Astrocyte of the spinal cord (primary cell): ENCODE measurements at regions not wholly inside any gene's neighbourhood (a gene's known extent, or its start where the extent isn't known, plus 50 kb on each side); places are given as distances from the start of the nearest gene placed in this dataset.

Experiments
- DNase-seq: peaks from one replicate; pipeline ENCODE4 v3.0.0; 2011; ENCODE audit warnings: low read depth, low spot score
- H3K4me3 ChIP-seq: 2 replicates; pipeline ENCODE4 v1.5.1; 2011; ENCODE audit warnings: low read depth, mild to moderate bottlenecking, low read length, moderate library complexity
- in situ Hi-C: cut with HindIII; loops from 2 replicates; pipeline ENCODE4 v1.10.0; 2017; ENCODE audit warnings: low sequenced_read_pairs
- TF ChIP-seq, protein P1 (sequence below): IDR thresholded peaks from 2 replicates; pipeline ENCODE4 v1.5.1; 2012; ENCODE audit warnings: low read depth, mild to moderate bottlenecking, low read length, inconsistent platforms

DNA sequence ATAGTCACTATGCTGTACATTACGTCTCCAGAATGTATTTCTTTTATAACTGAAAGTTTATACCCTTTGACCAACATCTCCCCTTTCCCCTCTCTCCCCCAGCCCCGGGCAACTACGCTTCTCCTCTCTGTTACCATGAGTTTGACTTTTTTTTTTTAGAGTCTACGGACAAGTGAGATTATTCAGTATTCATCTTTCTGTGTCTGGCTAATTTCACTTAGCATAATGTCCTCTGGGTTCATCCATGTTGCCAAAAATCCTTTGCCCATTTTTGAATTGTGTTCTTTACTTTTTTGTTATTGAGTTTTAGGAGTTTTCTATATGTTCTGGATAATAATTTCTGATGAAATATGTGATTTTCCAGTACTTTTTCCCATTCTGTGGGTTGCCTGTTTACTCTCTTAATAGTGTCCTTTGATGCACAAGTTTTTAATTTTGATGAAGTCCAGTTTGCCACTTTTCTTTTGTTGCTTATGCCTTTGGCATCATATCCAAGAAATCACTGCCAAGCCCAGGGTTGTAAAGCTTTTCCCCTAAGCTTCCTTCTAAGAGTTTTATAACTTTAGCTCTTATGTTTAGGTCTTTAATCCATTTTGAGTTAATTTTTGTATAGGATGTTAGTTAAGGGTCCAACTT is 126.7 kb upstream of the NSMCE3 start:
- TF ChIP-seq, protein P1, sequence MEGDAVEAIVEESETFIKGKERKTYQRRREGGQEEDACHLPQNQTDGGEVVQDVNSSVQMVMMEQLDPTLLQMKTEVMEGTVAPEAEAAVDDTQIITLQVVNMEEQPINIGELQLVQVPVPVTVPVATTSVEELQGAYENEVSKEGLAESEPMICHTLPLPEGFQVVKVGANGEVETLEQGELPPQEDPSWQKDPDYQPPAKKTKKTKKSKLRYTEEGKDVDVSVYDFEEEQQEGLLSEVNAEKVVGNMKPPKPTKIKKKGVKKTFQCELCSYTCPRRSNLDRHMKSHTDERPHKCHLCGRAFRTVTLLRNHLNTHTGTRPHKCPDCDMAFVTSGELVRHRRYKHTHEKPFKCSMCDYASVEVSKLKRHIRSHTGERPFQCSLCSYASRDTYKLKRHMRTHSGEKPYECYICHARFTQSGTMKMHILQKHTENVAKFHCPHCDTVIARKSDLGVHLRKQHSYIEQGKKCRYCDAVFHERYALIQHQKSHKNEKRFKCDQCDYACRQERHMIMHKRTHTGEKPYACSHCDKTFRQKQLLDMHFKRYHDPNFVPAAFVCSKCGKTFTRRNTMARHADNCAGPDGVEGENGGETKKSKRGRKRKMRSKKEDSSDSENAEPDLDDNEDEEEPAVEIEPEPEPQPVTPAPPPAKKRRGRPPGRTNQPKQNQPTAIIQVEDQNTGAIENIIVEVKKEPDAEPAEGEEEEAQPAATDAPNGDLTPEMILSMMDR: no peak
- DNase-seq: no peak
- in situ Hi-C loops: no loop called here
- H3K4me3 ChIP-seq: no peak overlapping the region

DNA sequence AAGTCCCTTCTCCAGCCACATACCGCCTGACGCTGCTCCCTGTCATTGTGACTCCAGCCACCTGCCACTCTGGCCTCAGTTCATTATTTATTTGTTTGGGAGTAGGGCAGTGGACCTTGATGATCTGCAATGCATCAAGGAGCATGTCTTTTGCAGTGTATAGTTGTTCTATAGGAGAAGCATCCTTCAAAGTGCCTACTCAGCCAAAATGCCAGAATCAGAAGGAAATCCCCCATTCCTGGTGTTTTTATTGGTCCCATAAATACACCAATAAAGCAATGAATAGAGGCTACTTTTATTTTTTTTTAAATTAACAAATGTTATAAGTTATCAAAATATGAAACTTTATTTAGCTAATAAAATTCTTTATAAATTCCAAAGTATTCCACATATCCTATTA is 123.8 kb upstream of the NSMCE3 start:
- in situ Hi-C loops: no loop called here
- DNase-seq: no peak

DNA sequence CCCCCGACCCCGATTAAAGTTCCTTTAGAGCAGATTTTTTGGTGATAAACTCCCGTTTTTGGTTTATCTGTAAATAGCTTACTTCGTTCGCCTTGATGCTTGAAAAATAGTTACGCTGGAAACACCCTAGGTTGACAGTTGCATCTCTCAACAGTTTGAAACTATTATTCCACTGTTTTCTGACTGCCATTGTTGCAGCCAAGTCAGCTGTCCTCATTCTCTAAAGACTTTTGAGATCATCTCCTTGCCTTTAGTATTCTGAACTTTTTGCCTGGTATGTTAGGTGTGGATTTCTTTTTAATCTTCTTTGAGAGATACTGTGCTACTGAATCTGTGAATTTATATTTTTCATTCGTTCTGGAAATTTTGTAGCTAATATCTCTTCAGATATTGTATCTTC is 122.7 kb upstream of the NSMCE3 start:
- no peak overlapping the region for H3K4me3 ChIP-seq
- in situ Hi-C loops: no loop called here
- TF ChIP-seq, protein P1: no peak
- no peak for DNase-seq

More for the DNA sequence above, 123.8 kb upstream of the NSMCE3 start:
- H3K4me3 ChIP-seq: no peak overlapping the region
- TF ChIP-seq, protein P1: no peak

DNA sequence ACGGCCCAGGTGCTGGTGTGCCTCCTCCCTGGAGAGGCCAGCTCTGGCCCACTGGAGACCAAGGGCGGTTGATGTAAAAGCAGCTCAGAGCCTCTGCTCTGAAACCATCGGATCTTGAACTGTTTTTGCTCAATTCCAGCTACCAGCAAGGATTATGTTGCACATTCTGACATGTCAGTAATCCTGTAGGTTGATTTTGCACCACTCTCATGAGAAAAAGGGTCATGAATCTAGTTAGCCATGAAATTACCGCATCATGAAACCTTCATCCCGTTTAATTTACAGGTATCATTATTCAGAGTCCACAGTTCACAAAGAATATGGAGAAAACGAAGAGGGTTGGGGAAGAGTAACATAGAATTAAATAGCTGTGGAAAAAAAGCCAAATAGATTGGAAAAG is 120.4 kb upstream of the NSMCE3 start:
- TF ChIP-seq, protein P1: no peak
- DNase-seq: no peak
- in situ Hi-C loops: no loop called here
- H3K4me3 ChIP-seq: no peak overlapping the region

DNA sequence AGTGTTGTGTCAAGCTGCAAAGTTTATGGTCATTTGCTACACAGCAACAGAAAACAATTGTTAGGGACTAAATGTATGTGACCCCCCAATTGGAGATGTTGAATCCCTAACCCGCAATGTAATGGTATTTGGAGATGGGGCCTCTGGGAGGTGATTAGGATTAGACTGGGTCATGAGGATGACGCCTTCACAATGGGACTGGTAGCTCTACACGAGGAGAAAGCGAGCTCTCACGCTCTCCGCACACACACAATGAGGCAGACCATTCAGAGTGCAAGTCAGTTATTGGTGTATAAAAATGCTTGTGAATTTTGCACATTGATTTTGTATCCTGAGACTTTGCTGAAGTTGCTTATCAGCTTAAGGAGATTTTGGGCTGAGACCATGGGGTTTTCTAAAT is 116.9 kb upstream of the NSMCE3 start:
- no peak for DNase-seq
- H3K4me3 ChIP-seq: no peak overlapping the region
- in situ Hi-C loops: no loop called here
- TF ChIP-seq, protein P1: no peak

DNA sequence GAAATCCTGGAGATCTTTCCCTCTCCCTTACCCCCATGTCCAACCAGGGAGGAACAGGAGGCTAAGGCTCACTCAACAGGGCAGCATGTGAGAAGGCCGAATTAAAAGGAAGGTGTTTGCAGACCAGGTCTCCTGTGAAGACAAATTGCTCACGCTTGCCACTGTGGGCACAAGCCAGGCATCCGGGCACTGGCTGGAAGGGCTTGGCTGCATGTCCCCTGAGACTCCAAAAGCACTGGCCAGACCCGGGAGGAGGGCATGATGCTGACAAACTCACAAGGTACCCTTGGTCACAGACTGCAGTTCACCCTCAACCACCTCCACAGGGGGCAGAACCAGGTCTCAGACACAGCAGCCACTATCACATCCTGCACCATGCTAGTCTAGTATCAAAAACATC is 113.7 kb upstream of the NSMCE3 start:
- in situ Hi-C loops: no loop called here
- TF ChIP-seq, protein P1: no peak
- no peak for DNase-seq
- H3K4me3 ChIP-seq: no peak overlapping the region

DNA sequence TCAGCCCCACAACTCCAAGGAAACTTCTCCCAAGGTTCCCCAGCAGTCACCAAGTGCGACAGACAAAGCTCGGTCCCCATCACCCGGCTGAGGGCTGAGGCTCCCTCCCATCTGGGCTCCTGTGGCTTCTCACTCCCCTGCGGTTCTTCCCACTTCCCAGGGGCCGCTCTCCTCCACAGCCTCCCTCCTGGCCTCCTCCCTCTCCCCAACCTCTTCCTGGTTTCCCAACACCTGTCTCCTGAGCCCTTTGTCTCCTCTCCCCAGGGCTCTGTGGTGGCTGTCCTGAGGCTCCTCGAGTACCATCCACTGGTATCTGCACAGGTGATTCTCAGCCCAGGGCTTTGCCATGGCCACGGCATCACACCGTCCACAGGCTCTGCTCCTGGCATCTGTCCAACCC is 113.2 kb upstream of the NSMCE3 start:
- TF ChIP-seq, protein P1: no peak
- in situ Hi-C loops: no loop called here
- no peak overlapping the region for H3K4me3 ChIP-seq
- no peak for DNase-seq
